Activated B cell treated with CpG ODN at 0.5 μM for 24 hours (primary cell): ENCODE measurements at regions not wholly inside any gene's neighbourhood (a gene's known extent, or its start where the extent isn't known, plus 50 kb on each side); places are given as distances from the start of the nearest gene placed in this dataset.
"Not testable (repeated sequence)": the region's sequence is repeated elsewhere in the genome, so short reads cannot be mapped to it uniquely, and the experiment has no call there.

Source experiments
- ATAC-seq: fragments of 200-7000 bp; cut with Tn5 transposase; one replicate; pipeline ENCODE4 v1.10.0; 2021; ENCODE audit warnings: low read depth, mild to moderate bottlenecking, moderate library complexity
- CTCF ChIA-PET: fragments of 350-600 bp; sonication (Branson Sonifier 250); formaldehyde crosslinking; loops from one replicate; lab custom pipeline; 2021; ENCODE audit warnings: antibody characterized with exemption; lab: Charles Lee
- POLR2A ChIA-PET: fragments of 350-600 bp; sonication (Branson Sonifier 250); formaldehyde crosslinking; loops from one replicate; lab custom pipeline; 2021; ENCODE audit warnings: antibody characterized with exemption; lab: Charles Lee
- DNase-seq: peaks from one replicate; pipeline ENCODE4 v3.0.0; 2022
- H3K27ac Mint-ChIP-seq: one replicate; pipeline ENCODE4 v1.8.0; 2020; ENCODE audit warnings: mixed read lengths
- H3K27me3 Mint-ChIP-seq: one replicate; pipeline ENCODE4 v1.8.0; 2021; ENCODE audit warnings: mixed read lengths
- H3K36me3 Mint-ChIP-seq: one replicate; pipeline ENCODE4 v1.8.0; 2021; ENCODE audit warnings: low read depth, mixed read lengths
- H3K4me1 Mint-ChIP-seq: one replicate; pipeline ENCODE4 v1.8.0; 2021; ENCODE audit warnings: mixed read lengths
- H3K4me3 Mint-ChIP-seq: one replicate; pipeline ENCODE4 v1.8.0; 2020; ENCODE audit warnings: mild to moderate bottlenecking, mixed read lengths
- H3K9me3 Mint-ChIP-seq: one replicate; pipeline ENCODE4 v1.8.0; 2020; ENCODE audit warnings: mixed read lengths
- intact Hi-C: fragments of 100-400 bp; cut with micrococcal nuclease; formaldehyde crosslinking; loops from one replicate; pipeline ENCODE4 v1.15.1; 2024
- TF ChIP-seq, protein P1 (sequence below): fragments of 200-600 bp; IDR thresholded peaks from one replicate; pipeline ENCODE4 v1.8.0; 2022; ENCODE audit warnings: antibody characterized with exemption, mild to moderate bottlenecking

DNA sequence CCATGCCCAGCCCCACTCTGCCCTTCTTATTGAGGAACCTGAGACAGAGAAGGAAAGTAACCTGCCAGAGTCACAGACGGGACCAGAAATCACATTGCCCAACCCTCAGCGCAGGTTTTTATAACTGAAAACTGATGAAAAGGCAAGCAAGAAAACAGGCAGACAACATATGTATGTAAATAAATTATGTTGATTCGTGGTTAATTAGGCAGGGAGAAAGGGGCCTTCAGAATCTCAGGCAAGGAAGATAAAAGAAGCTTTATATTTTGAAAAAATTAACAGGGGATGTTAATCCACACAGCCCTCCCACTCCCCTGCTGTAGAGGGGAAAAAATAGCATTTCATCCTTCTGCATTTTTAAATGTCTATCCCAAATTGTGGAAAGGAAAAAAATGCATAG lies 378.5 kb downstream of the PIK3C3 start:
- TF ChIP-seq, protein P1, sequence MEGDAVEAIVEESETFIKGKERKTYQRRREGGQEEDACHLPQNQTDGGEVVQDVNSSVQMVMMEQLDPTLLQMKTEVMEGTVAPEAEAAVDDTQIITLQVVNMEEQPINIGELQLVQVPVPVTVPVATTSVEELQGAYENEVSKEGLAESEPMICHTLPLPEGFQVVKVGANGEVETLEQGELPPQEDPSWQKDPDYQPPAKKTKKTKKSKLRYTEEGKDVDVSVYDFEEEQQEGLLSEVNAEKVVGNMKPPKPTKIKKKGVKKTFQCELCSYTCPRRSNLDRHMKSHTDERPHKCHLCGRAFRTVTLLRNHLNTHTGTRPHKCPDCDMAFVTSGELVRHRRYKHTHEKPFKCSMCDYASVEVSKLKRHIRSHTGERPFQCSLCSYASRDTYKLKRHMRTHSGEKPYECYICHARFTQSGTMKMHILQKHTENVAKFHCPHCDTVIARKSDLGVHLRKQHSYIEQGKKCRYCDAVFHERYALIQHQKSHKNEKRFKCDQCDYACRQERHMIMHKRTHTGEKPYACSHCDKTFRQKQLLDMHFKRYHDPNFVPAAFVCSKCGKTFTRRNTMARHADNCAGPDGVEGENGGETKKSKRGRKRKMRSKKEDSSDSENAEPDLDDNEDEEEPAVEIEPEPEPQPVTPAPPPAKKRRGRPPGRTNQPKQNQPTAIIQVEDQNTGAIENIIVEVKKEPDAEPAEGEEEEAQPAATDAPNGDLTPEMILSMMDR: no peak
- POLR2A ChIA-PET: no interaction called here
- H3K36me3 Mint-ChIP-seq: no peaks in the 10 kb centered on the region
- H3K27ac Mint-ChIP-seq: no peak overlapping the region
- no peak overlapping the region for H3K4me3 Mint-ChIP-seq
- intact Hi-C loops: no loop called here
- DNase-seq (no peak), ATAC-seq (no peak)
- no peaks in the 10 kb centered on the region for H3K4me1 Mint-ChIP-seq
- no peaks in the 10 kb centered on the region for H3K27me3 Mint-ChIP-seq
- CTCF ChIA-PET: no interaction called here
- H3K9me3 Mint-ChIP-seq: peaks cover 5% of the 10 kb centered on the region

DNA sequence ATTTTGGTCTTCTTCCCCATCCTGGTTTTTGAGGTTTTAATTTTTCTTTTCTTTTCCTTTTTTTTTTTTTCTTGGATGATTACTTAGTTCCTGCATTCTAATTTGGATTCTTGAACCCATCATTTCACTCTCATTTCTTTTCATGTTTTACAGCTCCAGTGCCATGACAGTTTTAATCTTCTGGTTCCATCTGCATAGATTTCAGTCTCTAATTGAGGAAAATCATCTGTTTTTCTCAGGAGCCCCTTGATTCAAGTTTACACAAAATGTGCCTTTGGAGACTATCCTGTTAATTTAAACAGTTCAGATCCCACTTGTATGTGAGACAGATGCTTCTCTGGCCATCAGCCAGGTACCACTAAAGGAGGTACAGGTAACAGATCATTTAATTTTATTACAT lies 379.9 kb downstream of the PIK3C3 start:
- H3K4me1 Mint-ChIP-seq: no peaks in the 10 kb centered on the region
- CTCF ChIA-PET: no interaction called here
- no peak overlapping the region for H3K4me3 Mint-ChIP-seq

DNA sequence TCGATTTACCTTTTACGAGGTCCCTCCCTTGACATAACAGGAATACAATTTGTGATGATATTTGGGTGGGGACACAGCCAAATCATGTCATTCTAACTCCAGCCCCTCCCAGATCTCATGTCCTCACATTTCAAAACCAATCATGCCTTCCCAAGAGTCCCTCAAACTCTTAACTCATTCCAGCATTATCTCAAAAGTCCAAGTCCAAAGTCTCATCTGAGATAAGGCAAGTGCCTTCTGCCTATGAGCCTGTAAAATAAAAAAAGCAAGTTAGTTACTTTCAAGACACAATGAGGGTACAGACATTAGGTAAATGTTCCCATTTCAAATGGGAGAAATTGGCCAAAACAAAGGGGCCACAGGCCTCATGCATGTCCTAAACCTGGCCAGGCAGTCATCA lies 381.1 kb downstream of the PIK3C3 start:
- intact Hi-C loops: no loop called here
- Mint-ChIP-seq H3K4me3 (no peak overlapping the region), H3K27me3 (no peaks in the 10 kb centered on the region), H3K27ac (no peak overlapping the region), H3K36me3 (no peaks in the 10 kb centered on the region), H3K4me1 (no peaks in the 10 kb centered on the region), H3K9me3 (peaks cover 5% of the 10 kb centered on the region)
- CTCF ChIA-PET: no interaction called here
- ATAC-seq (no peak), DNase-seq (no peak)
- TF ChIP-seq, protein P1: no peak
- POLR2A ChIA-PET: no interaction called here

More for the DNA sequence above, 379.9 kb downstream of the PIK3C3 start:
- POLR2A ChIA-PET: no interaction called here
- no peaks in the 10 kb centered on the region for H3K27me3 Mint-ChIP-seq
- TF ChIP-seq, protein P1: no peak
- no peaks in the 10 kb centered on the region for H3K36me3 Mint-ChIP-seq
- no peak overlapping the region for H3K27ac Mint-ChIP-seq
- peaks cover 5% of the 10 kb centered on the region for H3K9me3 Mint-ChIP-seq
- ATAC-seq (no peak), DNase-seq (no peak)
- intact Hi-C loops: no loop called here

DNA sequence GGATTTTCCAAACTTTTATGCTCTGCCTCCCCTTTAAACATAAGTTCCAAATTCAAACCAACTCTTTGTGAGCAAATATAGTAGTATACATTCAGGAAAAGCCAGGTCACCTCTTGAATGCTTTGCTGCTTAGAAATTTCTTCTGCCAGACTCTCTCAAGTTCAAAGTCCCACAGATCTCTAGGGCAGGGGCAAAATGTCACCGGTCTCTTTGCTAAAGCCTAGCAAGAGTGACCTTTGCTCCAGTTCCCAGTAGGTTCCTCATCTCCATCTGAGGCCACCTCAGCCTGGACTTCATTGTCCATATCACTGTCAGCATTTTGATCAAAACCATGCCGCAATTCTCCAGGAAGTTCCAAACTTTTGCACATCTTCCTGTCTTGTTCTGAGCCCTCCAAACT lies 382.3 kb downstream of the PIK3C3 start:
- not testable (repeated sequence) for H3K27ac Mint-ChIP-seq

DNA sequence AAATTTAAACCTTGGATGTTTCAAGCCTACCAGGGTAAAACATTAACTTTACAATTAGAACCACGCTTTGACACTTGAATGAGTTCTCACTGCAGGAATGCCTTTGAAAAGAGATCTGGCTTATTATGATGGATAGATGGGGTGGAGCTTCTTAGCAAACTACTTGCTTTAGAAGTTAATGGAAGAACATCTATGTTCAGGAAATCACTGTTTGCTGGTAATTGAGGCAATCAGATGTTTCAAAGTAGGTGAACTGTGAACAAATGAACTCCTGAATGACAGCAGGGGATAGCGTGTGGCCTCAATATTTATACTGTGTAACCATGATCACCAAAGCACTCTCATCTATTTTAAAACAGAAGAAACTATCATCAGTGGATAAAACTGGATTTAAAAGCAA lies 383.6 kb downstream of the PIK3C3 start:
- Mint-ChIP-seq H3K9me3 (peaks cover 5% of the 10 kb centered on the region), H3K27ac (no peak overlapping the region), H3K27me3 (no peaks in the 10 kb centered on the region), H3K4me3 (no peak overlapping the region), H3K36me3 (no peaks in the 10 kb centered on the region), H3K4me1 (no peaks in the 10 kb centered on the region)
- ChIA-PET POLR2A (no interaction called here), CTCF (no interaction called here)
- TF ChIP-seq, protein P1: no peak
- no peak for ATAC-seq
- intact Hi-C loops: no loop called here
- DNase-seq: no peak

More for the DNA sequence above, 382.3 kb downstream of the PIK3C3 start:
- intact Hi-C loops, H3K27me3 Mint-ChIP-seq, CTCF ChIA-PET, ATAC-seq, H3K4me3 Mint-ChIP-seq, DNase-seq, H3K36me3 Mint-ChIP-seq, POLR2A ChIA-PET, H3K4me1 Mint-ChIP-seq, H3K9me3 Mint-ChIP-seq: not testable (repeated sequence)

DNA sequence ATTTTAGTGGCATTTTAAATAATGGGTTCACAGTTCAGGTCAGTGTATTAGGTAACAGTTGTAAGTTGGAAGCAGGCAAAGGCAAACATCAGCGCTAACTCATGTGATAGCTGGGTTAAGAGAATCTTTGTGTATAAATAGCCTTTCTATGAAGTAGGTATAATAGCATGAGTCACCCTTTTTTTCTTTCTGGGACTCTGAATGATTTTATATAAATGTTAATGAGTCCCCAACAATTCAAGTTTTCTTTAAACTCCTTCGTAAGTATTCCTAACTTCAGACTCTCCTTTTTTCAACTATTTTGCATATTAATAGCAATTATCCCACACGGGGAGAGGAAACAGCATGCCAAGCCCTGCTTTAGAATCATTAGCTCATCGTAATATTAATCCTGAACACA lies 384.3 kb downstream of the PIK3C3 start:
- POLR2A ChIA-PET: no interaction called here
- H3K27me3 Mint-ChIP-seq: no peaks in the 10 kb centered on the region
- ATAC-seq: no peak

More for the DNA sequence above, 384.3 kb downstream of the PIK3C3 start:
- DNase-seq: no peak
- intact Hi-C loops: no loop called here
- TF ChIP-seq, protein P1: no peak
- CTCF ChIA-PET: no interaction called here
- H3K27ac Mint-ChIP-seq: no peak overlapping the region
- H3K36me3 Mint-ChIP-seq: no peaks in the 10 kb centered on the region
- no peaks in the 10 kb centered on the region for H3K4me1 Mint-ChIP-seq
- peaks cover 5% of the 10 kb centered on the region for H3K9me3 Mint-ChIP-seq
- H3K4me3 Mint-ChIP-seq: no peak overlapping the region
